GM12878 (cell line): ENCODE measurements at regions not wholly inside any gene's neighbourhood (a gene's known extent, or its start where the extent isn't known, plus 50 kb on each side); places are given as distances from the start of the nearest gene placed in this dataset.

Source experiments
- ATAC-seq: fragments of 200-7000 bp; cut with Tn5 transposase; 3 replicates; pipeline ENCODE4 v1.9.1; 2020; ENCODE audit warnings: mild to moderate bottlenecking, moderate library complexity
- BruUV-seq: library from RNA; stranded (reverse); fragments of 400-500 nt; replicated peaks from 2 replicates; lab custom pipeline; 2021; lab: Mats Ljungman, UMichigan
- CTCF ChIA-PET: fragments of 300-600 bp; sonication (Branson Sonifier 250); formaldehyde crosslinking; extraction: SDS; loops from one replicate; lab custom pipeline; 2021; ENCODE audit warnings: inconsistent platforms; lab: Yijun Ruan, JAX
- POLR2A ChIA-PET: fragments of 350-600 bp; formaldehyde crosslinking; extraction: SDS; loops from one replicate; lab custom pipeline; 2021; ENCODE audit warnings: inconsistent platforms; lab: Charles Lee
- RAD21 ChIA-PET: fragments of 300-600 bp; sonication (Branson Sonifier 250); formaldehyde crosslinking; loops from one replicate; lab custom pipeline; 2023; ENCODE audit warnings: antibody characterized with exemption; ENCODE audit not compliant: unreplicated experiment; lab: Charles Lee
- SMC1A ChIA-PET: fragments of 300-600 bp; sonication (Branson Sonifier 250); formaldehyde crosslinking; loops from one replicate; lab custom pipeline; 2023; ENCODE audit not compliant: unreplicated experiment, uncharacterized antibody; lab: Charles Lee
- DNase-seq: peaks from one replicate; pipeline ENCODE4 v3.0.0-alpha.2; 2011; ENCODE audit warnings: low read depth, low spot score
- FAIRE-seq: peaks from 3 replicates; lab custom pipeline; 2011; peaks lifted over from hg19 to GRCh38; lab: Jason Lieb, UNC
- H2AFZ ChIP-seq: 2 replicates; pipeline ENCODE4 v1.6.0; 2011; ENCODE audit warnings: low read depth, low read length, control low read depth; ENCODE audit not compliant: control insufficient read depth
- H3K27ac ChIP-seq: 2 replicates; pipeline ENCODE4 v1.5.1; 2011; ENCODE audit warnings: control low read depth; ENCODE audit not compliant: control insufficient read depth, insufficient read depth
- H3K27me3 ChIP-seq, 2 experiments: replicated peaks in 1 of 2; 2 replicates each; pipeline versions ENCODE4 v1.6.0 to v1.6.1; 2011; ENCODE audit warnings: low read length in 1 of 2; ENCODE audit not compliant: control insufficient read depth in 2 of 2, insufficient read depth in 2 of 2
- H3K36me3 ChIP-seq, 2 experiments: 2 replicates each; pipeline ENCODE4 v1.5.1; 2011; ENCODE audit warnings: low read length in 1 of 2; ENCODE audit not compliant: control insufficient read depth in 2 of 2, insufficient read depth in 2 of 2
- H3K4me1 ChIP-seq: 2 replicates; pipeline ENCODE4 v1.6.1; 2011; ENCODE audit warnings: mild to moderate bottlenecking, low read length, moderate library complexity, mixed read lengths; ENCODE audit not compliant: control insufficient read depth, insufficient read depth
- H3K4me2 ChIP-seq: 2 replicates; pipeline ENCODE4 v1.6.0; 2011; ENCODE audit warnings: control low read depth; ENCODE audit not compliant: control insufficient read depth, insufficient read depth
- H3K4me3 ChIP-seq: fragments of 200-600 bp; sonication (generic); 2 replicates; pipeline ENCODE4 v1.5.1; 2016
- H3K79me2 ChIP-seq: 2 replicates; pipeline ENCODE4 v1.6.0; 2011; ENCODE audit warnings: low read length; ENCODE audit not compliant: control insufficient read depth, insufficient read depth
- H3K9ac ChIP-seq: 2 replicates; pipeline ENCODE4 v1.8.0; 2011; ENCODE audit warnings: low read length, control low read depth, mixed read lengths; ENCODE audit not compliant: control insufficient read depth, insufficient read depth
- H3K9me3 ChIP-seq: replicated peaks from 3 replicates; pipeline ENCODE4 v1.5.1; 2011; ENCODE audit warnings: mild to moderate bottlenecking, low read length; ENCODE audit not compliant: control insufficient read depth, insufficient read depth
- H4K20me1 ChIP-seq: 2 replicates; pipeline ENCODE4 v1.6.0; 2011; ENCODE audit not compliant: control insufficient read depth, insufficient read depth
- NFYB ChIP-seq: IDR thresholded peaks from 2 replicates; pipeline ENCODE4 v1.6.1; 2011; ENCODE audit warnings: low read depth, mild to moderate bottlenecking, low read length, improper control_type of control experiment, moderate library complexity; ENCODE audit not compliant: insufficient read depth
- NR2F1 ChIP-seq: fragments of 450-650 bp; conservative IDR thresholded peaks from 2 replicates; pipeline ENCODE4 v1.6.1; 2017; ENCODE audit warnings: mild to moderate bottlenecking
- POU2F2 ChIP-seq: IDR thresholded peaks from 3 replicates; pipeline ENCODE4 v1.6.1; 2011; ENCODE audit warnings: low read depth, mild to moderate bottlenecking, low read length, borderline replicate concordance
- SIX5 ChIP-seq: IDR thresholded peaks from 2 replicates; pipeline ENCODE4 v1.6.1; 2011; ENCODE audit warnings: mild to moderate bottlenecking, low read depth, low read length, moderate library complexity; ENCODE audit not compliant: severe bottlenecking
- SMAD5 ChIP-seq: IDR thresholded peaks from 2 replicates; pipeline ENCODE4 v1.6.1; 2016; ENCODE audit warnings: antibody characterized with exemption, low read depth
- WRNIP1 ChIP-seq: IDR thresholded peaks from 2 replicates; pipeline ENCODE4 v1.6.1; 2011; ENCODE audit warnings: low read depth, low read length, improper control_type of control experiment, borderline replicate concordance
- WGBS: methylation state at CpG from one replicate; pipeline ENCODE4 v1.1.6; 2016; ENCODE audit warnings: low lambda C conversion rate; ENCODE audit not compliant: insufficient replicate concordance, insufficient coverage; ENCODE audit errors: missing lambda C conversion rate; 5-methylcytosine and 5-hydroxymethylcytosine counted together
- in situ Hi-C: fragments of 300-500 bp; cut with MboI; formaldehyde crosslinking; loops from 9 replicates; pipeline ENCODE4 v1.14.3; 2018; ENCODE audit warnings: mixed read lengths
- intact Hi-C: fragments of 100-400 bp; cut with micrococcal nuclease; formaldehyde crosslinking; loops from one replicate; pipeline ENCODE4 v1.14.2; 2022; ENCODE audit not compliant: unreplicated experiment
- TF ChIP-seq, protein P1 (sequence below): IDR thresholded peaks from 2 replicates; pipeline ENCODE4 v1.6.1; 2012; ENCODE audit warnings: low read length, inconsistent platforms
- TF ChIP-seq, protein P2 (sequence below): fragments of 150-350 bp; IDR thresholded peaks from 2 replicates; pipeline ENCODE4 v1.6.1; 2014; ENCODE audit warnings: mild to moderate bottlenecking, low read depth, low read length
- TF ChIP-seq, protein P3 (sequence below): fragments of 450-650 bp; IDR thresholded peaks from 2 replicates; pipeline ENCODE4 v1.6.1; 2017; ENCODE audit warnings: low read depth, mild to moderate bottlenecking, moderate library complexity
- TF ChIP-seq, protein P4 (sequence below), 3 experiments: IDR thresholded peaks in 2 of 3; conservative IDR thresholded peaks in 1 of 3; 2 replicates each; pipeline ENCODE4 v1.5.1; 2011; ENCODE audit warnings: low read depth in 3 of 3, low read length in 3 of 3, mild to moderate bottlenecking in 3 of 3, control low read depth in 2 of 3, moderate library complexity in 2 of 3, inconsistent platforms in 1 of 3, mixed read lengths in 1 of 3; ENCODE audit not compliant: control insufficient read depth in 2 of 3, insufficient read depth in 1 of 3; ENCODE audit errors: extremely low read depth in 1 of 3

DNA sequence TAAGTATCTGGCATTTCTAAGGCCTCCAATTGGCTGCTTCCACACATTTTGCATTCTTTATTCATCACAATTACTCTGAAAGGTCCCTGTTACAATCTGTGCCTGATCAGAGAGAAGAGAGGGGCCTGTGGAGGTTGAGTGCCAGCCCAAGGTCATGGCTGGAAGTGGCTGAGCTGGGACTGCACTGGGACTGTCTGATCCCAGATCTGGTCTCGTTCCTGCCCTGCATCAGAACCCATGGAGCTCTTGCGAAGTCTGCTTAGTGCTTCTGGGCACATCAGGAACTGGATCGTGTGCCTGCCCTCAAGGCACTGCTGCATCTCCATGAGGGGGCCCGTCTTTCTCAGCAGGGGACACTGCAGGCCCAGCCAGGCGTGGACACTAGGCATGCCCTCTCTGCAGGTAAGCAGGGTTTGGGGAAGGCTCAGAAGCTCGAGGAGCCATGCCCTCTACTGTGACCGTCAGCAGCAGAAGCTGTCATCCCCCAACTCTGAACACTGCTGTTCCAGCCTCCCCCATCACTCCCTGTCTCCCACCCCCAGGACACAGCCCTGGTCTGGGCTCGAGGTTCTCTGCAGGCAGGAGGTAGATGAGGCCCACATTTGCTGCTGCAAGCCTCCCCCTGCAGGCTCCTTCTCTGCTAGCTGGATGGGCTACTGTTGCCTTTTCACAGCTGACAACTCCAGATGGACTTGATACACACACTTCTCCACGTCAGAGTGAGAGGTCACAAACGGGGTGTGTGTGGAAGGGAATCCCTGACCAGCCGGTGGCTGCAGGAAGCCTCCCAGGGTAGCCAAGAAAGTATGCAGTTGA is 96.5 kb upstream of the PRR23E start:
- no peak for ATAC-seq
- ChIA-PET RAD21 (no interaction called here), POLR2A (no interaction called here), CTCF (no interaction called here), SMC1A (no interaction called here)
- WGBS = 9% methylated on average over 11 of the region's 11 CpGs
- in situ Hi-C loops = no loop called here
- H3K27ac ChIP-seq = no peak overlapping the region
- FAIRE-seq = no peak
- peaks cover 0 to 1% of the 10 kb centered on the region in 2 experiments; a peak in 2 of 4 replicates for H3K27me3 ChIP-seq
- no peaks in the 10 kb centered on the region for H3K9me3 ChIP-seq
- H3K4me1 ChIP-seq = no peaks in the 10 kb centered on the region
- H4K20me1 ChIP-seq = no peaks in the 10 kb centered on the region
- DNase-seq = no peak
- no peak for TF ChIP-seq POU2F2
- no peak overlapping the region for H3K4me2 ChIP-seq
- no peaks in the 10 kb centered on the region for H3K79me2 ChIP-seq
- no TSS peak for BruUV-seq
- H3K36me3 ChIP-seq = no peaks in the 10 kb centered on the region
- H2AFZ ChIP-seq = no peak overlapping the region
- no peak overlapping the region for H3K4me3 ChIP-seq
- intact Hi-C loops = no loop called here
- no peak overlapping the region for H3K9ac ChIP-seq

DNA sequence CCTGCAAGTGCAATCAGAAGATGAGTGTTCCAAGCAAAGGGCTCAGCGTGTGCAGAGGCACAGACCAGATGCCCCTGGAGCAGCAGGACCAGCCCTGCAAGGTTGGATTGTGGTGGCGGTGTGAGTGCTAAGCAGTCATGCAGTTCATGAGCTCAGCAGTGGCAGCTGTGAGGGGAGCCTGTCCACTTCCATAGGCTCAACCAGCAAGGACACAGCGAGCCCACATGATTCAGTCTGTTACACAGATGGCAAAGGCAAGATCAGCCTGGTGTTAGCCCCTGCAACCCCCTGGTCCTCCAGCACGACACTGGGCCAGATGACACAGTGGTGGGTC is 95.9 kb upstream of the PRR23E start:
- FAIRE-seq = no peak
- 45% methylated on average over 4 of the region's 4 CpGs for WGBS
- TF ChIP-seq, protein P1, sequence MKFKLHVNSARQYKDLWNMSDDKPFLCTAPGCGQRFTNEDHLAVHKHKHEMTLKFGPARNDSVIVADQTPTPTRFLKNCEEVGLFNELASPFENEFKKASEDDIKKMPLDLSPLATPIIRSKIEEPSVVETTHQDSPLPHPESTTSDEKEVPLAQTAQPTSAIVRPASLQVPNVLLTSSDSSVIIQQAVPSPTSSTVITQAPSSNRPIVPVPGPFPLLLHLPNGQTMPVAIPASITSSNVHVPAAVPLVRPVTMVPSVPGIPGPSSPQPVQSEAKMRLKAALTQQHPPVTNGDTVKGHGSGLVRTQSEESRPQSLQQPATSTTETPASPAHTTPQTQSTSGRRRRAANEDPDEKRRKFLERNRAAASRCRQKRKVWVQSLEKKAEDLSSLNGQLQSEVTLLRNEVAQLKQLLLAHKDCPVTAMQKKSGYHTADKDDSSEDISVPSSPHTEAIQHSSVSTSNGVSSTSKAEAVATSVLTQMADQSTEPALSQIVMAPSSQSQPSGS = no peak
- TF ChIP-seq SIX5 (no peak), NR2F1 (no peak), NFYB (no peak), WRNIP1 (no peak), SMAD5 (no peak)
- TF ChIP-seq, protein P2, sequence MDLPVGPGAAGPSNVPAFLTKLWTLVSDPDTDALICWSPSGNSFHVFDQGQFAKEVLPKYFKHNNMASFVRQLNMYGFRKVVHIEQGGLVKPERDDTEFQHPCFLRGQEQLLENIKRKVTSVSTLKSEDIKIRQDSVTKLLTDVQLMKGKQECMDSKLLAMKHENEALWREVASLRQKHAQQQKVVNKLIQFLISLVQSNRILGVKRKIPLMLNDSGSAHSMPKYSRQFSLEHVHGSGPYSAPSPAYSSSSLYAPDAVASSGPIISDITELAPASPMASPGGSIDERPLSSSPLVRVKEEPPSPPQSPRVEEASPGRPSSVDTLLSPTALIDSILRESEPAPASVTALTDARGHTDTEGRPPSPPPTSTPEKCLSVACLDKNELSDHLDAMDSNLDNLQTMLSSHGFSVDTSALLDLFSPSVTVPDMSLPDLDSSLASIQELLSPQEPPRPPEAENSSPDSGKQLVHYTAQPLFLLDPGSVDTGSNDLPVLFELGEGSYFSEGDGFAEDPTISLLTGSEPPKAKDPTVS = no peak
- TF ChIP-seq, protein P3, sequence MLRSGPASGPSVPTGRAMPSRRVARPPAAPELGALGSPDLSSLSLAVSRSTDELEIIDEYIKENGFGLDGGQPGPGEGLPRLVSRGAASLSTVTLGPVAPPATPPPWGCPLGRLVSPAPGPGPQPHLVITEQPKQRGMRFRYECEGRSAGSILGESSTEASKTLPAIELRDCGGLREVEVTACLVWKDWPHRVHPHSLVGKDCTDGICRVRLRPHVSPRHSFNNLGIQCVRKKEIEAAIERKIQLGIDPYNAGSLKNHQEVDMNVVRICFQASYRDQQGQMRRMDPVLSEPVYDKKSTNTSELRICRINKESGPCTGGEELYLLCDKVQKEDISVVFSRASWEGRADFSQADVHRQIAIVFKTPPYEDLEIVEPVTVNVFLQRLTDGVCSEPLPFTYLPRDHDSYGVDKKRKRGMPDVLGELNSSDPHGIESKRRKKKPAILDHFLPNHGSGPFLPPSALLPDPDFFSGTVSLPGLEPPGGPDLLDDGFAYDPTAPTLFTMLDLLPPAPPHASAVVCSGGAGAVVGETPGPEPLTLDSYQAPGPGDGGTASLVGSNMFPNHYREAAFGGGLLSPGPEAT = no peak
- TF ChIP-seq, protein P4, sequence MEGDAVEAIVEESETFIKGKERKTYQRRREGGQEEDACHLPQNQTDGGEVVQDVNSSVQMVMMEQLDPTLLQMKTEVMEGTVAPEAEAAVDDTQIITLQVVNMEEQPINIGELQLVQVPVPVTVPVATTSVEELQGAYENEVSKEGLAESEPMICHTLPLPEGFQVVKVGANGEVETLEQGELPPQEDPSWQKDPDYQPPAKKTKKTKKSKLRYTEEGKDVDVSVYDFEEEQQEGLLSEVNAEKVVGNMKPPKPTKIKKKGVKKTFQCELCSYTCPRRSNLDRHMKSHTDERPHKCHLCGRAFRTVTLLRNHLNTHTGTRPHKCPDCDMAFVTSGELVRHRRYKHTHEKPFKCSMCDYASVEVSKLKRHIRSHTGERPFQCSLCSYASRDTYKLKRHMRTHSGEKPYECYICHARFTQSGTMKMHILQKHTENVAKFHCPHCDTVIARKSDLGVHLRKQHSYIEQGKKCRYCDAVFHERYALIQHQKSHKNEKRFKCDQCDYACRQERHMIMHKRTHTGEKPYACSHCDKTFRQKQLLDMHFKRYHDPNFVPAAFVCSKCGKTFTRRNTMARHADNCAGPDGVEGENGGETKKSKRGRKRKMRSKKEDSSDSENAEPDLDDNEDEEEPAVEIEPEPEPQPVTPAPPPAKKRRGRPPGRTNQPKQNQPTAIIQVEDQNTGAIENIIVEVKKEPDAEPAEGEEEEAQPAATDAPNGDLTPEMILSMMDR (IDR thresholded peaks at IDR 0.05 in 2 of 3, conservative IDR thresholded peaks at IDR 0.05 in 1 of 3; ENCODE audit: control insufficient read depth in 2 of 3, extremely low read depth in 1 of 3, insufficient read depth in 1 of 3, low read depth in 3 of 3, low read length in 3 of 3) = no peak

More for the DNA sequence above, 95.9 kb upstream of the PRR23E start:
- ATAC-seq (no peak), DNase-seq (no peak)
- H3K27me3 ChIP-seq = peaks cover 0 to 1% of the 10 kb centered on the region in 2 experiments; a peak in 2 of 4 replicates
- H3K4me3 ChIP-seq = no peak overlapping the region
- intact Hi-C loops (no loop called here), in situ Hi-C loops (no loop called here)
- BruUV-seq = no TSS peak
- ChIA-PET SMC1A (no interaction called here), POLR2A (no interaction called here), CTCF (no interaction called here), RAD21 (no interaction called here)
- H4K20me1 ChIP-seq = no peaks in the 10 kb centered on the region
- no peak overlapping the region for H3K9ac ChIP-seq
- no peak overlapping the region for H3K4me2 ChIP-seq
- no peak overlapping the region for H3K27ac ChIP-seq
- no peaks in the 10 kb centered on the region for H3K36me3 ChIP-seq
- no peaks in the 10 kb centered on the region for H3K9me3 ChIP-seq
- H2AFZ ChIP-seq = no peak overlapping the region
- H3K4me1 ChIP-seq = no peaks in the 10 kb centered on the region
- no peaks in the 10 kb centered on the region for H3K79me2 ChIP-seq
